Brain pericyte (primary cell): ENCODE measurements at regions not wholly inside any gene's neighbourhood (a gene's known extent, or its start where the extent isn't known, plus 50 kb on each side); places are given as distances from the start of the nearest gene placed in this dataset.

Experiments used
- DNase-seq: peaks from one replicate; pipeline ENCODE4 v3.0.0-alpha.2; 2012; ENCODE audit warnings: low read depth, low spot score

DNA sequence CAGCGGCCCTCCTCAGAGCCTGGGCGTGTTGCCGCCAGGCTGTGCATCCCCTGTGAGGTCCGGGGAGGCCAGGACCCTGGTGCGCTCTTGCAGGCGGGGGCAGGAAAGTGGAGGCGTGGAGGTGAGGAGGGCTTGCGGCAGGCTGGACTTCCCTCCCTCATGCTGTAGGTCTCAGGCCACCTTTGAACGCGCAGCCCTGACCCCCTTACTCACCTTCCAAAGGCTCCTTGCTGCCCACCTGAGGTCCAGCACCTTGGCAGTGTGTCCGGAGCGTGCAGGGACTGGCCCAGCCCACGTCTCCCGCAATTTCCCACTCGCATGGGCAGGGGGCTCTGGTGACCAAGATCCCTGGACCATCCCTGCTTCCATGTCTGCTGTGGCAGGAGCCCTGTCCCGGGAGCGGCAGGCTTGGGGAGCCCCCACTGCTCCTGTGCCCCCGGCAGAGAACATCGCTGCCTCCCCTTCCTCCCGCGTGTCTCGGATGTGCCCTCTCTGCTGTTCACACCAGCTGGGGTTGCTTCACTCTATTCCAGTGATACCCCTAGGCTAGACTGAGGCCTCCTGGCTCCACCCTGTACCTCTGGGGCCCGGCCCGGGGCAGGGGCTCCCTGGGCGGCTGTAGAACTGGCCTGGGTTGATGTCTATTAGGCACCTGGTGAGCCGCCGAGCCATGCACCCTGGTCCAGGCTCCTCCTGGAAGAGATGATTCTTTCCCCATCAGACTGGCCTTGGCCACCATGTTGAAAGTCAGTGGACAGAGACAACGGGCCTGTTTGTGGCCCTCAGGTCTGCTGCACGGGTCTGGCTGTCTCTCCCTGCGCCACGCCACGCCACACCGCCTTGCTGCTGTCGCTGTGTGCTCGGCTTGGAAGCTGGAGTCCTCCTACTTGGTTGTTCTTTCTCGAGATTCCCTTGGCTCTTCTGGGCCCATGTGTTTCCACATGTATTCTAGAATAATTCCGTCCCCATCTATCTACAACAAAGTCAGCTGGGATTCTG, 95.4 kb upstream of the ADRA2C start:
- no peak for DNase-seq

DNA sequence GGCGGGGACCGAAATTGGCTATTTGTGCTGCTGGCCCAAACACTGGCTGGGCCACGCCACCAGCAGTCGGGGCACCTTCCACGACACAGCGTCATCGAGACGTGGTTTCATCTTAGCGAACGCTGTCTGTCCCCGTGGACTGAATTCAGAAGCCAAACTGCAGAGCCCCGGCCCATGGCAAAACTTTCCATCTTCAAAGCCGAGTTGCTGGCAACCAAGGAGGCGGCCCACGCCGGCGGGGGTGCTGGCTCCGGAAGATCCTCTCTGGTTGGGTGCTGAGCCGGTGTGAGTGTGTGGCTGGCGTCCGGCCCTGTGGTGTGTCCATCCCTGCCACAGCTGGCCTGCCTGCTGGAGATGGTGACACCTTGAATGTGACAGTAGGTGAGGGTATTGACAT, 96.6 kb upstream of the ADRA2C start:
- DNase-seq, result no peak

DNA sequence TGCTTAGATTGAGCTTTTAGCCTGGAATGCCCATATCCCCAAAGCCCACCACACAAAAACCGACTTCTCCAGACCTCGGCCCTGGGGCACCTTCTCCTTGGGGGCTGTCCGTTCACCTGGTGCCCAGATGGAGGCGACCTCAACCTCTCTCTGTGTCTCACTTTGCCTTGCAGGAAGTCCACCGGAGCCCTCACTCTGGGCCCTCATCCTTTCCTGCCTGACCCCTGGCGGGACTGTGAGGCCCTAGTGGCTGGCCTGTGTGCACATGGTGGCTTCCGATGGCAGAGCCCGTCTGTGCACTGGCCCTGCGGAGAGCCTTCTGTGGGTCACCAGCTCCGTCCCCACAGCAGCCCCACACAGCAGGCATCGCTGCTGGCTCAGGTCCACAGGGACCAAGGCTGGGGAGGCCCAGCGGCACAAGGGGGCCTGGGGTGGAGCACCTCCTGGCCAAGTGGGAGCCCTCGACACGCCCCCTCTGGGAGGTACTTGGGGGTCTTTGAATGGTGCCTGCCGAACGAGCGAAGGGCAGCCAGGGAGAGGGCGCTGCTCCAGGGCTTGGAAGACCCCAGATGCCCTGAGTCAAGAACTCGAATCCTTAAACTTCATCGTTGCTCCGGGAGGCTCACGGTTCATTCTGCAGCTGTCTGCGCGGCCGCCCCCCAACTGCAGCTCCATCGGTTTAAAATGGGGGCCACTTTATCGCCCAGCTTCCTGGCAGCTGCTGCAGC, 97.2 kb upstream of the ADRA2C start:
- no peak for DNase-seq

DNA sequence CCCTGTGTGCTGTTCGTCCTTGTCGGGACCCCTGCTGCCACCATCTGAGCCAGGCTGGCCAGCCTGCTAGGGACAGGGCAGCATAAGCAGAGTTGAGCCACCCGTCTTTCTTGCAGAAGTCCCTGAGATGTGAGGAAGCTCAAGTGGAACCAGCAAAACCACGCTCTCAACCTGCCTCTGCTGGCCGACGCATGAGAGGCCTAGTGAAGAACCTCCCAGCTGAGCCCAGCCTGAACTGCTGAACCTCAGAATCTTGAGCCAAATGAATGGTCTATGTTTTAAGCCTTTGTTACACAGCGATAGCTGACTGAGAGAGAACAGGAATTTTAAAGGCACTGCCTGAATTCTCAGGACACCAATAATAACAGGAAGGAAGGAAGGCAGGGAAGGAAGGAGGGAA, 98.9 kb upstream of the ADRA2C start:
- no peak for DNase-seq

DNA sequence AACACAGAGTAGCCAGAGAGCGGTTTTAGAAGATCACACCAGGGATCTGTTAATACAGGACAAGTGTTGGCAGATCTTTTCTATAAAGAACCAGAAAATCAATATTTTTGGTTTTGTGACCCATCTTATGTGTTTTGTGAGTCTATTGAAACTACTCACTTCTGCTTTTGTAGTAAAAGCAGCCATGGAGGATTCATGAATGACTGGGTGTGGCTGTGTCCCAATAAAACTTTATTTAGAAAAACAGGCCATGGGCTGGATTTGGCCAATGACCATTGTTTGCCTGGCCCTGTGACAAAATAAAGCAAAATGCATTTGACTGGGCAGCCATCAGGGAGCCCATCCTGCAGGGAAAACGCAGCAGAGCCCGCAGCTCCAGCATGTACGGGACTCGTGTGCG, 99.9 kb upstream of the ADRA2C start:
- DNase-seq, result no peak

DNA sequence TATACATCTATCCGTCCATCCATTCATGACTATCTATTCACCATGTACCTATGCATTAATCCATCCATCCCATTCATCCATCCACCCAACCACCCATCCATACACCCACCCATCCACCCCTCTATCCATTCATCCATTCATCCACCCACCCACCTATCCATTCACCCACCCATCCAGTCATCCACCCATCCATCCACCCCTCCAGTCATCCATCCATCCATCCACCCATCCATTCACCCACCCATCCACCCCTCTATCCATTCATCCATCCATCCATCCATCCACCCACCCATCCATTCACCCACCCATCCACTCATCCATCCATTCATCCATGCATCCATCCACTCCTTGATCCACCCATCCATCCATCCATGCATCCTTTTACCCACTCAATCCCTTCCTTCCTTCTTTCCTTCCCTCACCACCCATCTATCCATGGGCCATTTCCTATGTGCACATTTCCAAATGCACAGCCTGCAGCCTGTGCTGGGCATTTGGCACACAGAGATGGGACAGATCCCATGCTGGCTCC, 100.8 kb upstream of the ADRA2C start:
- DNase-seq, result no peak

DNA sequence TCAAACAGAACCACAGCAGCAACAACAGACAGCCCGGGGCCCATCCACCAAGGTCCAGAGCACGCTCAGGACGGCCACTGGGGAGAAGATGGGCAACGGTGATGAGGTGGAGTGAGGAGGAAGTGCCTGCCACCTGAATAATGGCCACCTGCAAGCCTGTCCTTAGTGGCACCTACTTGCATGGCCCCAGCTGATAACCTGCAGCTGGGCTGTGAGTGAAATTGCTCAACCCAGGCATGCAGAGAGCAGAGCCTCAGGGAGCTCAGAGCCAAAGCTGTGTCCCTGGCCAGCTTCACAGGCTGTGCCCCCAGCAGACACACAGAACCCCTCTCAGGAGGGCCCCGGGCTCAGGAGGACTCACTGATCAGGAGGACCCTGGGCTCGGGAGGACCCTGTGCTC, 102.4 kb upstream of the ADRA2C start:
- no peak for DNase-seq

DNA sequence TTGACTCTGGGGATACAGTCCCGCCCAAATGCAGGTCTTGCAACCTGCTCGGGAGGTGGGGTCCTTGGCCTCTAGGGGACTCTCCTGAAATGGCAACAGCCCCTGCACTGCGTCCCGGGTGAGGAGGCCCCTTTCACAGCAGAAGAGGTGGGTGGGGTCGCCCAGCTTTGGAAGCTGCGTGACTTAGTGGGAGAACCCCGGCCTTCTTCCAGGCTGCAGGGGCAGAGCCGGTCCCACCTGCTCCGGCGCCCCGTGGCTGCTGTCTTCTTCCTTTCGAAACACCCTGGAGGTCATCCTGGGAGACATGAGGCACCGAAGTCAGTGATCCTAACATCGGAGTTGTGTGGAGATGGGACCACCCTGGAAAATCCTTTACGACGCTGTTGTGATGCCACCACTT, 103.7 kb upstream of the ADRA2C start:
- no peak for DNase-seq

DNA sequence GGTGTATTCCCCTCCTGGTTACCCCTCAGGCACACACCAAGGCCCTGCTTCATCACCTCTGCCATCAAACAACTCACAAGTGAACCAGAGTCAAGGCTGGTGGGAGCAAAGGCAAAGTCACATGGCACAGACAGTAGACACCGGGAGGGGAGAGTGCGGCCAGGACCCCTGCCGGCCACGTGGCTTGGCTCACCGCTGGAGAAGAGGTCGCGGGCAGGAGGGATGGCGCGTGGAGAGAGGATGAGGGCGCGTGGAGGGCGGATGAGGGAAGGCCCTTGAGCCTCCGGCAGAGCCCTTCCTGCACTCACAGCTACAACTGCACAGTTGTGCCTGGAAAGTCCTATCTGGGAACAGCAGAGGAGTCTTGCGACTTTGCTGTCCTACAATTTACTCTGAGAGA, 104.2 kb upstream of the ADRA2C start:
- DNase-seq, result no peak

DNA sequence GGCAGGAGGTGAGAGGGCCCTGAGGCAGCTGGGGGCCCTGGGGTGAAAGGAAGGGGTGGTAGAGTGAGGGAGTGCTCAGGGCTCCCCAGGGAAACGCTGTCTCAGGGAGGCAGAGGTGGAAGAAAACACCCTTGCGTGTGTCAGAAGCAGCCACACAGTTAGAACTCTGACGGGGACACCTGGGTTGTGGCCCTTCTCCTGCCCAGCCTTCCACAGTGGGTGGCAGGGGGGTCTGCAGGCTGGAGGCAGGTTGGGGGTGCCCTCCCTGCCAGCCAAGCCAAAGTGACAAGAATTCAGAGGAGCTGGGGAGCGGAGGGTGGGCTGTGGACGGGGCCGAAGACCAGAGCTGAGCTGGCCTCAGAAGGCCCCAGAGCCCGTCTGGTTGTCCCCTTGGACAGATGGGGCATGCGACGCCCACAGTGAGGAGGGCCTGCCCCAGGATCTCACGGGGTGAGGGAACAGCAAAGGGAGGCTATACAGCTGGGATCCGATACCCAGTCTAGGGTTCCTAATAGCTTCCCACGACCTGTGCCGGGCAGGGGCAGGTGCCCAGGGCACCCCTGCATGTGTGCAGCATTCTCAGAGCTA, 105.2 kb upstream of the ADRA2C start:
- DNase-seq, result no peak

DNA sequence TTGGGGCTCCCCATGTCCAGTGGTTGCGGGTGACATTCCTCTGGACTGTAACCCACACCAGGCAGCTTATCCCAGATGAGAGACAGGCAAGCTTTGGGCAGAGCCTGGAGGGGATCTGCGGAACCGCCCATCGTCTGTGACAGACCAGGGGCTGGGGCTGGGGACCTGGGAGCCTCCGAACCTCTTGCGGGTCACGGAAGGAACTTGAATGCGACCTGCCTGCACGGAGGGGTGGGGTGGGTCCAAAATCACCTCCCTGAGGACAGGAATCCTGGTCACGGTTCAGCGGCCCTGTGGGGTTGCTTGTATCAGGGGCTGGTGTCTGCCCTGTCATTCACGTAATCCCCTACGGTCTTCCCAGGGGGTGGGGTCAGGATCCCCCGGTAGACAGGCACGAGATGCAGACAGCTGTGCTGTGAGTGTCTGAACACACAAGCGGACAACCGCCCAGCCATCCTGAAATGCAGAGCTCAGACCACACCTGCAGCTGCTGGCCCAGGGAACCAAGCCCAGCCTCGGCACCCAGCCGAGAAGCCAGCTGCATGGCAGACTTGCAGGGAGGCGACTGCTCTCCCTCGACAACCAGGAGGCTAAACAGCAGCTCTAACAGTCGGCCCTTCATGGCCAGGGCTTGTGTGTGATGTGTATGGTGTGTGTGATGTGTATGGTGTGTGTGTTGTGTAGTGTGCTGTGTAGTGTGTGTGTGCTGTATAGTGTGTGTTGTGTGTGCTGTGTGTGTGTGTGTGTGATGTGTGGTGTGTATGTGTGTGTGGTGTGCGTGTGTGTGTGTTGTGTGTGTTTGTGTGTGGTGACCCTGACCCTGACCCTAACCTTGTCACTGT, 105.9 kb upstream of the ADRA2C start:
- peak; percentile 33 for DNase-seq

DNA sequence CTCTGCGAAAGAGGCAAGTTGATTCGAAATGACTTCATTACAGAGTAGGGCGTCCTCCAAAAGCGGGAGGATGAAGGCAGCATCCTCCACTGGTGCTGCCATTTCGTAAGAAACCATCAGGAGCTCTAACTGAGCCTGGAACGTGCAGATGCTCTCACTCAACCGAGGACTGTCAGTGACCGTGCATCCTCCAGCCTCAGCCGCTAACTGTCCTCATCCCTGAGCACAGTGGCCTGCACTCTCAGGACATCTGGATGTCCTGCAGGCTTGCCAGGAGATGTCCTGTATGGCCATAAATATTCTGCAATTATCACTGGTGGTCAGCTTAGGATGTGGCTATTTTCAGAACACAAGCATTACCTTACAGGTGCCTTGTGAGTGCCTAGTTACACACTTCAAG, 107.1 kb upstream of the ADRA2C start:
- no peak for DNase-seq

DNA sequence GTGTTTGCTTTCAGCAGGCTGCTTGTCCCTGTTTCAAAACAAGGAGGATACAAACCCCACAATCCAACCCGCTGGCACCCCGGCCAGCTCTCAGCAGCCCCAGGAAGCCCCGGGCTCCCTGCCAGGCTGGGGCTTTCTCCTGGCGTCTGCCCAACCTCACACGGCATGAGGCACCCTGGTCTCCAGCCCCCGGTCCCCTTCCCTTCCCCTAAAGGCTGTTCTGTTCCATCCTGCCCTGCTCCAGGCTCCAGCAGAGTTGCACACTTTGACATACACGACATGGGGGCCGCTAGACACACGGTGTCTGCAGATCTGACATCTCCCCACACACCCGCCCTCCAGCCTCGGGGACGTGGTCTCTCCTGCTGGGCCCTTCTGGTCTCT, 107.7 kb upstream of the ADRA2C start:
- DNase-seq, result no peak

DNA sequence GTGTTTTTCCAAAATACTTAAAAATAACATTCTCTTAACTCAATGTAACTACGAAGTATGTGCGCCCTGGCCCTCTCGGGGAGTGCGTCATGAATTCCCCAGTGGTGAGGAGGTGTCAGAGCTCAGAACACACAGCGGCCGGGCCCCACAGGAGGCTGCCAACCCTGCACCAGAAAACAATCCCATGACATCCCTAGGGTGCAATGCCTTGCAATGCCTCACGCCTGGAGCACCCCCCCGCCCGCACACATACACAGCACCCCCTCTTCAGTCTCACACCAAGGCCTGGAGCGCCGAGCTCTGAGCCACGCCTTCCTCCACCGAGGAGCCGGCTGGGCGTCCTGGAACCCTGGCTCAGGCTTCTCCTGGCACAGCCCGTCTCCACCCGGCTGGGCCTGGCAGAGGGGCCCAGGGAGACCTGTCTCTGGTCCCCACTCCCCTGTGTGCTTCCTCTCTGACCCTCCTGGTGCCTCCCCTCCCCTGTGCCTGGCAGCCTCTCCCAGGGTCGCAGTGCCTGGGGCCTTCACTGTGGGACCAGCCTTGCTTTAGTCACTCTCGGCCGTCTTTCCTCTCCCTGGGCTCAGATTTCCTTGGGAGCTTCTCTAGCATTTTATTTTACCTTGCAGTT, 108.2 kb upstream of the ADRA2C start:
- DNase-seq, result peak; percentile 83

DNA sequence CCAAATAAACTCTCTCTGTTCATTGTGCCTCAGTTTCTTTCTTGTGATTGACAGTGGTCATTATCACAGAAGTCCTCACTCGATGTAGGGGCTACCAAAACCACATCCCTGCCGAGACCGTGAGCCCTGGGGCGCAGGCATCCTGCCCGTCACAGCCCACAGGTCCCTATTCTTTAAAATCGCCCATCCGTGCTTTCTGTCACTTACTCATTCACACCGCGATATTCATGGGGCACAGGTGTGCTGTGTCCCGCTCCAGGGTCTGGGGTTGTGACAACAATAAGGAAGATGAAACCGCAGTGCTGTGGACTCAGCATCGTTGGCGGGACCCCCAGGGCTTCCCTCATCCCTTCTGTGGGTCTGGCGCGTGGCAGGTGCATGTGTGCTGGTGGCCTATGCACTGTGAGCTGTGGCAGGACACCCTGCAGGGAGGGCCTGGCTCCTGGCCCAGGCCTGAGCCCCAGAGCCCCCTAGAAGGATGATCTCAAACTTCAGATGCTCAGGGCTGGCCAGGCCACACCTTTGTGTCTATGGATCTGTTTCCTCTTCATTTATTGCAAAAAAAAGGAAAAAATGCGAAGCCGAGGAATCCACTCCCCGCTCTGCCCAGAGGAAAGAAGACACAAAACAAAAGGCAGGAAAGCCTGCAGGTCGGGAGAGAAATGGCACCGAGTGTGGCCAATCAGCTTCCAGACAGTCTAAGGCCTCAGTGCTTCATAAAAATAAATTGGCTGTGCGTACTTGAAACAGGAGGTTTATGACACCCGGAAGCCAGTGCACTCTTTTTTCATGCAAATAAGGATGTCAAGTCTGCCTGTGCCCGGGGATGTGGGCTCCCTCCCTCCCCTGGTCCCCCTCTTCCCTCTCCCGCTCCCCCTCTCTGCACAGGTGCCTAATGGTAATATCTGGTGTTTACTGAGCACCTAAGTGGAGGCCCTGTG, 109.5 kb upstream of the ADRA2C start:
- no peak for DNase-seq

DNA sequence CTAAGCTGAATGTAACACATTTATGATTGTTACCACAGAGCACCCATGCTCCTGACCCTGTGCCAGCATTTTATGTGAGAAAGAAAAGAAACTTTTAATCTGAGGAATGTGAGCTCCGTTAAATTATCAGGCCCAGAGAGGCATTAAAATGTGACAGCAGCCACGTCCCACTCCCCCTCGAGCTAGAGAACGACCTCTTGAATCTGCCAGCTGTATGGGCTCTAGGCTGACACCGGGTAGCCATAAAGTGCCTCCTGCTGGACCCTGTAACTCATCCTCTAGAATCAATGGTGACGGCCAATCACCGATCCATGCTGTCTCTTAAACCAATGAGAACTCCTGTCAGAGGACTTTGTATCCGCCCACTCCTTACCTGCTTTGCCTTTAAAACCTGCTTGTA, 110.2 kb upstream of the ADRA2C start:
- DNase-seq, result no peak

DNA sequence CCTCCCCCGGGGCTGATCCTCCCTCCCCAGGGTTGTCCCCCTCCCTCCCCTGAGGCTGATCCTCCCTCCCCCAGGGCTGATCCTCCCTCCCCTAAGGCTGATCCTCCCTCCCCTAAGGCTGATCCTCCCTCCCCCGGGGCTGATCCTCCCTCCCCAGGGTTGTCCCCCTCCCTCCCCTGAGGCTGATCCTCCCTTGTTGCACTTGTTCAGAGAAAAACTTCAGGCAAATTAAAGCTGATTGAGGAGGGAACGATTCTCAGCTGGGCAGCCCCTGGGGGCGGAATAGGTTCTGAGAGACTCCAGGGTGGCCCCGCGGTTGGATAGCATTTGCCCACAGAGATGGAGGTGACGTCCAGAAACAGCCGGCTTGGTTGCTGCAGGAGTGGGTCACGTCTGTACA, 110.7 kb upstream of the ADRA2C start:
- DNase-seq, result no peak

DNA sequence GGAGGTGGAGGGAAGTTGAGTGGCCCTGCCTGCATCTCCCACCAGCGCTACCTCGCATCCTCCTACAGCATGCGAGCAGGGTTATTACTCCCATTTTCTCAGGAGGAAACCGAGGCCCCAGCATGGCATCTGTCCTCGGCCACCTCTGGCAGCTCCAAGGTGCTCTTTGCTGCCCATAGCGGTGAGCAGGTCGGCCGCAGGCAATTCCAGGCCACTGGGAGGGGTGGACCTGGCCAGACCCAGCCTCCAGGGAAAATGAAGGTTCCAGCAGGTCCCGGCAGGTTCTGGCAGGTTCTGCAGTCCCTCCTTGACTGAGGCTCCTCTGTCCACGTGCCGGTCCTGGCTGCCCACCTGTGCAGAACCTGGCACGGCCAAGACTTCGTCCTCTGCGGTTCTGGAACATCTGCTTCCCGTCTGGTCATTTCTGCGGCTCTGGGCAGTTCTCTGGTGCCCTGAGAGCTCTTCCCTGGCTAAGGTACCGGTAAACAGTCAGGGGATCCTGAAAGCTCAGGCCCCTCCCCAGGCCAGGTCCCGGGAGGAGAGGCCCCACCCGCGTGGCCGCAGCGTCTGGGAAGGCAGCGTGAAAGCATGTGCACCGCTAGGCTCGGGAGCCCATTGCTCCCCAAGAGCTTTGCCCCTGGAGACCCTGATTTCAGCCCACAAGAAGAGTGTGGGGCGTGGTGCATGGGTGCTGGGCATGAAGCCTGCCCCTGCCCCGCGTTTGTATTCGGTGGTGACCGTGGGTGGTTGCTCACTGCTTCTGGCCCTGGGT, 112.0 kb upstream of the ADRA2C start:
- DNase-seq, result no peak

DNA sequence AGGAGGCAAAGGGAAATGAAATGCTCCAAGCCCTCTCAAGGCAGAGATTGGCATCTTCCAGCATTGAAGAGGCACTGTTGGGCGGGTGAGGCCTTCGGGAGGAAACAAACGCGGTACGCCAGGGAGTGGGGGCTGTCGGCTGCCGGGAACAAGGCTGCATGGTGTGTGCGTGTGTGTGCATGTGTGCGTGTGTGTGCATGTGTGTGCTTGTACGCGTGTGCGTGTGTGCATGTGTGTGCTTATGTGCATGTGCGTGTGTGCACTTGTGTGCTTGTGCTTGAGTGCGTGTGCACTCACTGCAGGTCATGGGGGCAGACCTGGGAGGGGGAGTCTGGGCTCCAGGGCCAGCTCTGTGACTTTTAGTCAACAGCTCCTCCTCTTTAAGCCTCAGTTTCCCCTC, 113.6 kb upstream of the ADRA2C start:
- no peak for DNase-seq
